Memory B cell (primary cell): ENCODE measurements at regions not wholly inside any gene's neighbourhood (a gene's known extent, or its start where the extent isn't known, plus 50 kb on each side); places are given as distances from the start of the nearest gene placed in this dataset.

Source experiments
- ATAC-seq: fragments of 150-1000 bp; cut with Tn5 transposase; 2 replicates; pipeline ENCODE4 v1.10.0; 2021; ENCODE audit warnings: low read depth, mild to moderate bottlenecking, moderate library complexity
- DNase-seq, 2 donors: peaks; one replicate each; pipeline ENCODE4 v3.0.0; 2022; ENCODE audit warnings: low spot score in 2 of 2
- H3K27ac Mint-ChIP-seq: one replicate; pipeline ENCODE4 v1.8.0; 2022; ENCODE audit warnings: mild to moderate bottlenecking, moderate library complexity, mixed read lengths
- H3K27me3 Mint-ChIP-seq: one replicate; pipeline ENCODE4 v1.8.0; 2022; ENCODE audit warnings: mixed read lengths
- H3K36me3 Mint-ChIP-seq: one replicate; pipeline ENCODE4 v1.8.0; 2022; ENCODE audit warnings: mild to moderate bottlenecking, mixed read lengths
- H3K4me1 Mint-ChIP-seq: one replicate; pipeline ENCODE4 v1.8.0; 2022; ENCODE audit warnings: mixed read lengths
- H3K4me3 Mint-ChIP-seq: one replicate; pipeline ENCODE4 v1.8.0; 2022; ENCODE audit warnings: mild to moderate bottlenecking, moderate library complexity, mixed read lengths
- H3K9me3 Mint-ChIP-seq: one replicate; pipeline ENCODE4 v1.8.0; 2022; ENCODE audit warnings: mixed read lengths

DNA sequence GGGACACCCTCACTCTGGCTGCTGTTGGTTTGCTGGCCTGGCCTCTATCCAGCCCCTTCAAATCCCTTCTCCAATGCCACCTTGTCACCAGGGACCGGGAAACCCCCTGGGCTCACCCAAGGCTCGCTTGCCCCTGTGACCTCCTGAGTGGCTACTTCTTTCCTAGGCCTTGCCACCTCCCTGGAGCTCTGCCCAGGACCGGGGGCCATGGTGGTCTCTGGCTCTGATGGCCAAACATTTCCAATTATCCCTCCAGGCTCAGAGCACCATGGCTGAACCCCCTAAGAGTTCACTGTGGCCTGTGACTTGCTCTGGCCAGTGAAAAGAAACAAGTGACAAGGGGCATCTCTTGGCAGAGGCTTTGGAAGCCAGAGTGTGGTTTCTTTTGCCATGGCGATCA, 237.6 kb downstream of the TFCP2L1 start:
- no peak for ATAC-seq
- no peaks in the 10 kb centered on the region for H3K36me3 Mint-ChIP-seq
- no peak for DNase-seq

GRCh38 chr2:121049131-121049530, 235.9 kb downstream of the TFCP2L1 start:
- no peak overlapping the region for H3K4me3 Mint-ChIP-seq

More for the DNA sequence above, 237.6 kb downstream of the TFCP2L1 start:
- H3K27ac Mint-ChIP-seq = no peak overlapping the region
- no peaks in the 10 kb centered on the region for H3K9me3 Mint-ChIP-seq
- no peak overlapping the region for H3K4me3 Mint-ChIP-seq
- H3K27me3 Mint-ChIP-seq = peaks cover 1% of the 10 kb centered on the region
- no peaks in the 10 kb centered on the region for H3K4me1 Mint-ChIP-seq

GRCh38 chr2:121049950-121050585, 234.9 kb downstream of the TFCP2L1 start:
- ATAC-seq (no peak), DNase-seq (no peak)
- no peaks in the 10 kb centered on the region for H3K36me3 Mint-ChIP-seq
- H3K4me1 Mint-ChIP-seq = no peaks in the 10 kb centered on the region
- no peaks in the 10 kb centered on the region for H3K9me3 Mint-ChIP-seq
- no peak overlapping the region for H3K27ac Mint-ChIP-seq
- no peak overlapping the region for H3K4me3 Mint-ChIP-seq
- peaks cover 4% of the 10 kb centered on the region for H3K27me3 Mint-ChIP-seq

More at GRCh38 chr2:121049131-121049530, 235.9 kb downstream of the TFCP2L1 start:
- Mint-ChIP-seq H3K36me3 (no peaks in the 10 kb centered on the region), H3K27ac (no peak overlapping the region), H3K9me3 (no peaks in the 10 kb centered on the region), H3K4me1 (no peaks in the 10 kb centered on the region), H3K27me3 (peaks cover 4% of the 10 kb centered on the region)
- ATAC-seq (no peak), DNase-seq (no peak)

GRCh38 chr2:121051311-121051710, 233.7 kb downstream of the TFCP2L1 start:
- H3K4me1 Mint-ChIP-seq = no peaks in the 10 kb centered on the region
- no peak overlapping the region for H3K4me3 Mint-ChIP-seq
- H3K9me3 Mint-ChIP-seq = no peaks in the 10 kb centered on the region
- no peaks in the 10 kb centered on the region for H3K36me3 Mint-ChIP-seq
- ATAC-seq (no peak), DNase-seq (no peak)
- H3K27ac Mint-ChIP-seq = no peak overlapping the region
- H3K27me3 Mint-ChIP-seq = peaks cover 7% of the 10 kb centered on the region

DNA sequence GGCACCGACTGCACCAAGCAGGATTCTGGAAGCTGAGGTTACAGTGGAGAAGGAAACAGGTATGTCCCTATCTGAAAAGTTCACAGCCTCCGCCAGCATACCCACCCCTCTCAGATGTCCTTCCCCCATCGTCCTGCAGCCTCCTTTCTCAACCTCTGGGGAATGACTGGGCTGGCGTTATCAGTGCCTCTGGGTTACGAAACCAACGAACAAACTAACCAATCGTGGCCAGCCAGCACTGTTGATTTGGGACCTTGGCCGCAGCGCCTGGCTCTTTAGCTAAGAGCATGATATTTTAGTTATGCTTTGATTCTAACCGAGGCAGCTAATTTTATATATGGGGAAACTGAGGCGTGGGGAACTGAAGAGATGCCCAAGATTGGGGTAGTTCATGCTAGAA, 233.0 kb downstream of the TFCP2L1 start:
- ATAC-seq (no peak), DNase-seq (no peak)
- Mint-ChIP-seq H3K4me3 (no peak overlapping the region), H3K36me3 (no peaks in the 10 kb centered on the region), H3K27ac (no peak overlapping the region), H3K4me1 (no peaks in the 10 kb centered on the region), H3K9me3 (no peaks in the 10 kb centered on the region), H3K27me3 (peaks cover 7% of the 10 kb centered on the region)

DNA sequence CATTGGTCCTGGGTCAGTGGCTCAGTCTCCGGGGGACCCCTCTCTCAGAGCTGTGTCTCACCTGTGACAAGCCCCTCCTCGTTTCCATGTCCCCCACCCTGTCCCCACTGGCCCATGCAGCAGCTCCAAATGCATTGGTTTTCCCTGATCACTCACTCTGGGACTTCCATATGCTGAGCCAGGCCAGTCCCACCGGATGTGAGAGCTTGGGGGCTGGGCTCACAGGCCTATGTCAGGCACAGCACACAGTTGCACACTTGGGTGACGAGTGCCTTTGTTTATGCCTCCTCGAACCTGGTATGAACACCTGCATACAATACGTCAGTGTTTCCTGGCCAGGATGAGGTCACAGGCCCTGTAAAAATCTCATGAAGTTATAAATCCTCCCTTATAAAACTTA, 232.5 kb downstream of the TFCP2L1 start:
- H3K9me3 Mint-ChIP-seq = no peaks in the 10 kb centered on the region
- no peak overlapping the region for H3K27ac Mint-ChIP-seq
- no peaks in the 10 kb centered on the region for H3K4me1 Mint-ChIP-seq
- DNase-seq (no peak), ATAC-seq (no peak)
- peaks cover 7% of the 10 kb centered on the region for H3K27me3 Mint-ChIP-seq
- H3K4me3 Mint-ChIP-seq = no peak overlapping the region
- no peaks in the 10 kb centered on the region for H3K36me3 Mint-ChIP-seq

DNA sequence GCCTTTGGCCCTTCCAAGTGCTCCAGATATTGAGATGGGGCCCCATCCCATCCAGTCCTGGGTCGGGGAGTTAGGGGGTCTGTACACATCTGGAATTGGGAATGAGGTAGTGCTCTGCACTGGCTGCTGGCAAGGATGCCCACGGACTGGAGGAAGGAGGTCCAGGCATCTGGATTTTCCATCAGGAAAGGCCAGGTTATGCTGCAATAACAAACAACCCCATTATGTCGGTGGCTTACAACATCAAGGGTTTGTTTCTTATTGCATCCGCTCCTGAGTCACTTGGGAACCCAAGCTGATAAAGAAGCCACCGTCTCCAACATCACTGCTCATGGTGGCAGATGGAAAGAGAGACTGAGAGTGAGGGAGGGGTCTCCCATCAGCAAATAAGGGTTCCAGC, 229.9 kb downstream of the TFCP2L1 start:
- Mint-ChIP-seq H3K9me3 (no peaks in the 10 kb centered on the region), H3K27me3 (peaks cover 5% of the 10 kb centered on the region), H3K27ac (no peak overlapping the region), H3K4me1 (no peaks in the 10 kb centered on the region), H3K4me3 (no peak overlapping the region), H3K36me3 (no peaks in the 10 kb centered on the region)
- DNase-seq (no peak), ATAC-seq (no peak)

GRCh38 chr2:121055501-121055900, 229.5 kb downstream of the TFCP2L1 start:
- Mint-ChIP-seq H3K4me1 (no peaks in the 10 kb centered on the region), H3K4me3 (no peak overlapping the region), H3K27ac (no peak overlapping the region), H3K36me3 (no peaks in the 10 kb centered on the region), H3K27me3 (peaks cover 5% of the 10 kb centered on the region), H3K9me3 (no peaks in the 10 kb centered on the region)
- ATAC-seq (no peak), DNase-seq (no peak)

GRCh38 chr2:121058852-121059558, 226.0 kb downstream of the TFCP2L1 start:
- Mint-ChIP-seq H3K4me3 (no peak overlapping the region), H3K27me3 (peaks cover 10% of the 10 kb centered on the region), H3K9me3 (no peaks in the 10 kb centered on the region), H3K27ac (no peak overlapping the region), H3K36me3 (no peaks in the 10 kb centered on the region), H3K4me1 (no peaks in the 10 kb centered on the region)
- no peak for ATAC-seq
- no peak for DNase-seq

DNA sequence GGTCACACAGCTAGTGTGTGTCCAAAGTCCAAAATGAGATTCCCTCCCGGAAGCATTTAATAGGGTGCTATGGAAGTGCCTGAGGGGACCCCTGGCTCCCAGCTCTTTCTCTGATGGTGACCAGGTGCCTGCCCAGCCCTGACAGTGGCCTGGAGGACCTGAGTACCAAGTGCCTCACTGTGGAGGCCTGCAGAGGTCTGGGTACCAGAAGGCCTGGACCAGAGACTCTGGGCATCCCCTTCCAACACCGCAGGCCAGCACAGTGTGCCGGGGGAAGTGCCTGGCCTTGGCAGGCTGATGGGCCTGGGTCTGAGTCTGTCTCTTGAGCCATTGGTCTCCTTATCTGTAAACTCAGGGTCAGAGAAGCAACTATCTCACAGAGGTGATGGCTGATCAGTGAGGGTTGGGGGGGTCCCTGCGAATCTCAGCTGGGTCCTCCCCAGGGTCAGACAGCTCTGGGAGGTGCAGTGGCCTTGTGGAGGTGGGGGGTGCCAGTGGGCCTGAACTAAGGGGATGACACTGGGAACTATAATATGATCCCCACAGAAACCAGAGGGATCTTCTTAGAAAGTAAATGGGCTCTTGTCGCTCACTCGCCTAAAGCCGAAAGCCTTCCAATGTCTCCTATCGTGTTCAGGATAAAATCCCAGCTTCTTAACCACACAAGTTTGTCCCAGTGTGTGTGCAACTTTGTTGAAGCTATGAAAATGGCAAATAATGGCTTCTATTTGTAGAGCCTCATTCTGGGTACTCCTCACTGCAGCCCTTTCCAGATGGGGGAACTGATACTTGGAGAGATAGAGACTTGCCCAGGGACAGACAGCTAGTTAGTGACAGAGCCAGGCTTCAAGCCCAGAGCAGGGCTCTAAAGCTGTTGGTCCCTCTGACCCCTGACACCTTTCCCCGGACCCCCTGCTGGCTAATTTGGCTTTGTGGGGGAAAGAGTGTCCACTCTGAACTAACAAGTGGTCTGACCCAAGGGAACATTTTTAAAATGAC, 225.1 kb downstream of the TFCP2L1 start:
- DNase-seq = no peak
- Mint-ChIP-seq H3K9me3 (no peaks in the 10 kb centered on the region), H3K27me3 (peaks cover 11% of the 10 kb centered on the region), H3K36me3 (no peaks in the 10 kb centered on the region), H3K27ac (no peak overlapping the region), H3K4me1 (no peaks in the 10 kb centered on the region), H3K4me3 (no peak overlapping the region)
- ATAC-seq = no peak

DNA sequence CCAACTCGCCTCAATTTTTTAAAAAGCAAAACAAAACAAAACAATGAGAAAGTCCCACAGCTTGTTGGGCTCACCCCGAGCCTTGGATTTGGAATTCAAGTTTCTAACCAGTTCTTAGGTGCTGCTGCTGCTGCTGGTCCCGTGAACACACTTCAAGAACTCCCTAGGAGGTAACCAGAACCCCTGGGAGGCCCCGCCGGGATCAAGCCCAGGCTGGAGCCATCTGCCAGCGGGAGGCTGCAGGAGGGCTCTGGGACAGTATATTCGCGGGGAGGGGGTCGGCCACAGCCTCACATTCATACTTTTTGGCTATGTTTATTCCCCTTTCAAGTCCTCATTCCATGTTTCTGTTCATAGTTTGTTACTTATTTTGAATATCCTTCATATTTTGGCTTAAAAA, 223.4 kb downstream of the TFCP2L1 start:
- ATAC-seq (no peak), DNase-seq (no peak)
- no peaks in the 10 kb centered on the region for H3K36me3 Mint-ChIP-seq
- no peak overlapping the region for H3K4me3 Mint-ChIP-seq
- peaks cover 10% of the 10 kb centered on the region for H3K27me3 Mint-ChIP-seq
- H3K4me1 Mint-ChIP-seq = no peaks in the 10 kb centered on the region
- H3K9me3 Mint-ChIP-seq = no peaks in the 10 kb centered on the region
- H3K27ac Mint-ChIP-seq = no peak overlapping the region

GRCh38 chr2:121063471-121063870, 221.5 kb downstream of the TFCP2L1 start:
- Mint-ChIP-seq H3K27me3 (peaks cover 10% of the 10 kb centered on the region), H3K36me3 (no peaks in the 10 kb centered on the region), H3K27ac (no peak overlapping the region), H3K4me1 (no peaks in the 10 kb centered on the region), H3K4me3 (no peak overlapping the region), H3K9me3 (no peaks in the 10 kb centered on the region)
- ATAC-seq (no peak), DNase-seq (no peak)

DNA sequence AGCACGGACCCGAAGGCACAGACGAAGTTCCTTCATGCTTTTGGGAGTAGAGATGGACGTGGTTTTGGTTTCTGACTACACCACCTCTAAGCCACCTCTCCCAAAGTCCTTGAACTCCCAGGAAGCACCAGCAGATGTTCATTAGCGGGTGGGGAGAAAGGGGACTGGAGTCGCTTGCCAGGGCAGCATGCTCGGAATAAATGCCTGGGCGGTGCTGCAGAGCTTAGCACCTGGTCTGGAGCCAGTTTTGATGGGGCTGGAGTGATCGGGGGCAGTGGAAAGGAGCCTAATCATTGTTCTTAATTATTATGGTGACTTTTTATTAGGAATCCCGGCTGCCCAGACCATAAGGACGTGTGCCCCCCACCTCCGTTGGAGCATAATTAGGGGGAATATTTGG, 220.8 kb downstream of the TFCP2L1 start:
- DNase-seq (no peak), ATAC-seq (no peak)
- H3K27ac Mint-ChIP-seq = no peak overlapping the region
- peaks cover 10% of the 10 kb centered on the region for H3K27me3 Mint-ChIP-seq
- H3K4me1 Mint-ChIP-seq = no peaks in the 10 kb centered on the region
- no peaks in the 10 kb centered on the region for H3K36me3 Mint-ChIP-seq
- H3K9me3 Mint-ChIP-seq = no peaks in the 10 kb centered on the region
- H3K4me3 Mint-ChIP-seq = no peak overlapping the region

DNA sequence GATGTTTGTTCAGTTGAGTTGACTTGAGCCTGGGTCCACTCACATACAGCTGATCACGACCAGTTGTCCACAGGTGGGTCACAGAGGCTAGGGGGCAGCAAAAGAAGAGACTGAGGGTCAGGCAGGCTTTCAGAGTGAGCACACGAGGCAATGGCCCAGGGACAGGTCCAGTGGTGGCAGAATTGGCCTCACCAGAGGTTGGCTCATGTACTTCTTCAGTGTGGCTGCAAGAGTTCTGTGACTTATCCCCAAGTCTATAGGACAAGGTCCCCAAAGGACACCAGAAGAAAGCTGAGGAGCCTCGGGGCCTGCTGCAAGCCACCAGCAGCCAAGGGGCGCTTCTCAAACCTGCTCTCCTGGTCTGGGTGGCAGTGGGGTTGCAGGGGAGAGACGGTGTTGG, 219.8 kb downstream of the TFCP2L1 start:
- Mint-ChIP-seq H3K4me3 (no peak overlapping the region), H3K9me3 (no peaks in the 10 kb centered on the region), H3K36me3 (no peaks in the 10 kb centered on the region), H3K27ac (no peak overlapping the region), H3K4me1 (no peaks in the 10 kb centered on the region), H3K27me3 (peaks cover 10% of the 10 kb centered on the region)
- ATAC-seq = no peak
- DNase-seq = no peak
